ENCODE measurements at regions not wholly inside any gene's neighbourhood (a gene's known extent, or its start where the extent isn't known, plus 50 kb on each side); places are given as distances from the start of the nearest gene placed in this dataset.

DNA sequence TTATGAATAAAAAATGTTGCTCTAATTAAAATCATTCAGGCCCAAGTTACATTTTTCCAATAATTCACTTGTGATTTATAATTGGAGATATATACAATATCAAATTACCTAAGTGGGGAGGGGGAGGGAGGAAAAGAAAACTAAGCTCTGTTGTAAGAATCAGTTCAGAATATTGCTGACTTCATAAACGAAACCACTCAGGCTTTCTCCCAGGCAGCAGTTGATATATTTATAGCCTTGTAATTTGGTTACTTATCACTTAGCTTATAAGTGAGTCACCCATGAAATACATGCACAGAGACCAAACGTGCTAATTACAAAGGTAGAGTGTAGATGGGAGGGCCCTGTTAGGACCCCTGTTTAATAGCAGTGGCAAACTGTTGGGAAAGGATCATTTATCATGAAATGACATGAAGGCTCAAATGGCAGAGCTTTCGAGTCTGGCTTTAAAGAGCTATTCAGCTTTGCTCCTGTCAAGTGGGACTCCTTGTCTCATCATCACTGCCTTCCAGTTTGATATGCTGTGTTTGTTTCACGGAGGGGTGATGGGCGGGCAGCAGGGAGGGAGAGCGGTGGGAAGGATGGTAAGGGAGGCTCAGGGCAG, 105.6 kb upstream of the PGRMC2 start:
- no peak overlapping the region for H3K27ac ChIP-seq
- no peak for TF ChIP-seq ZFX (IDR thresholded peaks at IDR 0.05)
- TF ChIP-seq, protein P1, sequence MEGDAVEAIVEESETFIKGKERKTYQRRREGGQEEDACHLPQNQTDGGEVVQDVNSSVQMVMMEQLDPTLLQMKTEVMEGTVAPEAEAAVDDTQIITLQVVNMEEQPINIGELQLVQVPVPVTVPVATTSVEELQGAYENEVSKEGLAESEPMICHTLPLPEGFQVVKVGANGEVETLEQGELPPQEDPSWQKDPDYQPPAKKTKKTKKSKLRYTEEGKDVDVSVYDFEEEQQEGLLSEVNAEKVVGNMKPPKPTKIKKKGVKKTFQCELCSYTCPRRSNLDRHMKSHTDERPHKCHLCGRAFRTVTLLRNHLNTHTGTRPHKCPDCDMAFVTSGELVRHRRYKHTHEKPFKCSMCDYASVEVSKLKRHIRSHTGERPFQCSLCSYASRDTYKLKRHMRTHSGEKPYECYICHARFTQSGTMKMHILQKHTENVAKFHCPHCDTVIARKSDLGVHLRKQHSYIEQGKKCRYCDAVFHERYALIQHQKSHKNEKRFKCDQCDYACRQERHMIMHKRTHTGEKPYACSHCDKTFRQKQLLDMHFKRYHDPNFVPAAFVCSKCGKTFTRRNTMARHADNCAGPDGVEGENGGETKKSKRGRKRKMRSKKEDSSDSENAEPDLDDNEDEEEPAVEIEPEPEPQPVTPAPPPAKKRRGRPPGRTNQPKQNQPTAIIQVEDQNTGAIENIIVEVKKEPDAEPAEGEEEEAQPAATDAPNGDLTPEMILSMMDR (conservative IDR thresholded peaks at IDR 0.05) = no peak

DNA sequence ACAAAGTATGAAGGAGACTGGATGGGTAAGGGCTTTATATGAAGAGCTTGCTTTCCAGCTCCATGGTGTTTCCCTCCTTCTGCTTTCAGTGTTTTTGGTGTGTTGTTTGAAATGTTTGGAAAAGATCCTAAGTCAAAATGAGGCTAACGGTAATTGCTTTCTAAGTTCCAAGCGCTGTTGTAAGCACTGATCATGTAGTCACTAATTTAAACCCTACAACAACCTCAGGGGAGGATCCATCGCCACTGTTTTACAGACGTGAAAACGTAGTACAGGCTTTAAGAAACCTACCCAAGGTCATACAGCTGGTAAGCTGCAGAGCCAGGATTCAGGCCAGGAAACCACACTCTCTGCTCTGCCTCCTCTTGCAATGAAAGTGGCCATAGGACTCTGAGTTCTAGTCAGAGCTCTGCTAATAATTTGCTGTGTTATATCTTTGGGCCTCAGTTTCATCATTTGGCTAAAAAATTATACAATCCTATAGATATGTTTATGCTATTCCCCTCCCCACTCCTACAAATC, 102.9 kb upstream of the PGRMC2 start:
- TF ChIP-seq ZFX (IDR thresholded peaks at IDR 0.05) = no peak
- TF ChIP-seq, protein P1 (conservative IDR thresholded peaks at IDR 0.05) = no peak
- H3K27ac ChIP-seq = no peak overlapping the region

DNA sequence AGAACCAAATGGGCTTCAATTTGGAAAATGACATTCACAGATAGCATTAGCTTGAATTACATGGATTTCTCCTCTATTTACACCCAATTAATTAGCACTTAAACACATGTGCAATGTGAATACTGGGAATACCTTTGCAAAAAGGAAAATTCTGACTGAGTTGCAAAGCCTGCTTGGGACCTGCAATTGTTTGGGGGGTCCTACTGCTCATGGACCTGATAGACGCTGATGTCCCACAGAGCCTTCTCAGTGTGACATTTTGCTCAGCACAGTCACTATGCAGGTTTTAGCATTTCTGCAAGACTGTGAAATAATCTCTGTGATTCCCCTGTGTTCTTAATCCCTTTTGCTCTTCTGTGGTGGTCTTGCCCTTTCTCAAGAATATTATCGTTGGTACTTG, 101.2 kb upstream of the PGRMC2 start:
- TF ChIP-seq, protein P1 (conservative IDR thresholded peaks at IDR 0.05) = no peak
- TF ChIP-seq ZFX (IDR thresholded peaks at IDR 0.05) = no peak
- no peak overlapping the region for H3K27ac ChIP-seq

DNA sequence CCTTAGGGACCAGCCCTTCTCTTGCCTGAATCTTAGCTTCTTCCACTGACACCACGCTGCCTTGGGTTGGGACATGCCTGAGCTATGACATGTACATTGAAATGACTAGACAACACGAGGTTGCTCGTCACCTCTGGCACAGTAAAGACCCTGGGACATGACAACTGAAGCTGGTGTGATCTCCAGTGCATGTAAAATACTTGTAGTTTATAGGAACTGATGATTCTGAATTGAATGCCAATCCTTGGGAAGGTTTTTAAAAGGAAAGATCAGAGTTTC, 100.7 kb upstream of the PGRMC2 start:
- H3K27ac ChIP-seq = peak overlapping the region; percentile 81; the same call in 1 of the 2 replicates
- TF ChIP-seq ZFX (IDR thresholded peaks at IDR 0.05) = no peak
- TF ChIP-seq, protein P1 (conservative IDR thresholded peaks at IDR 0.05) = no peak

DNA sequence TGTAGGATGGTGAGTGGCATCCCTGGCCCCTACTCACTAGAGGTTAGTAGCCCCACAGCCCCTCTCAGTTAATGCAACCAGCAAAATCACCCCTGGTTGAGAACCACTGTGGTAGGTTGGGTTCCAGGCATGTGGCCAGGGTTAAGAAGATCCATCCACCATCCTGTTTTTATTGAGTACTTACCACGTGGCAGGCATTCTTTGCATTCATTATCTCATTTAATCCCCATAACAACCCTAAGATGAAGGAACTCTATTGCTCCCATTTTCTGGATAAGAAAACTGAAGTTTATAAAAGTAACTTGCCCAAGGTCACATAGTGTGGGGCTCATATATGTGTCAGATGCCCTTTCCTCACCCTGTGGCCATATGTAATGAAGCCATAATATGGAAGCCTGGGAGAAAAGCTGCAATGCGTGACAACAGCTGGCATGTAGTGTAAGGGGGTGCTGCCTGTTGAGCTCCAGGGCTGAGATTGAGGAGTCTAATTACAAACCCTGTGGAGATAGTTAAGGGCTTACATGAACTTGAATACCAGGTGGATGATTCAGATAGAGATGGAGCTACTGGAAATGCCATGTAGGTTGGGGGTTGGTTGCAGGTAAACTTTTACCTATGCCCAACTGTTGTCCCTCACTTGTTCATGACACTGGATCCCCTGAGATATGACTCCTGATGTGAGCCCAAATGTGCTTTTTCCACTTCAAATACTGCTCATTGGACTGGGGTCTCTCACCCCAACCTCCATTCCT, 100.2 kb upstream of the PGRMC2 start:
- TF ChIP-seq ZFX (IDR thresholded peaks at IDR 0.05) = no peak
- TF ChIP-seq, protein P1 (conservative IDR thresholded peaks at IDR 0.05) = no peak

DNA sequence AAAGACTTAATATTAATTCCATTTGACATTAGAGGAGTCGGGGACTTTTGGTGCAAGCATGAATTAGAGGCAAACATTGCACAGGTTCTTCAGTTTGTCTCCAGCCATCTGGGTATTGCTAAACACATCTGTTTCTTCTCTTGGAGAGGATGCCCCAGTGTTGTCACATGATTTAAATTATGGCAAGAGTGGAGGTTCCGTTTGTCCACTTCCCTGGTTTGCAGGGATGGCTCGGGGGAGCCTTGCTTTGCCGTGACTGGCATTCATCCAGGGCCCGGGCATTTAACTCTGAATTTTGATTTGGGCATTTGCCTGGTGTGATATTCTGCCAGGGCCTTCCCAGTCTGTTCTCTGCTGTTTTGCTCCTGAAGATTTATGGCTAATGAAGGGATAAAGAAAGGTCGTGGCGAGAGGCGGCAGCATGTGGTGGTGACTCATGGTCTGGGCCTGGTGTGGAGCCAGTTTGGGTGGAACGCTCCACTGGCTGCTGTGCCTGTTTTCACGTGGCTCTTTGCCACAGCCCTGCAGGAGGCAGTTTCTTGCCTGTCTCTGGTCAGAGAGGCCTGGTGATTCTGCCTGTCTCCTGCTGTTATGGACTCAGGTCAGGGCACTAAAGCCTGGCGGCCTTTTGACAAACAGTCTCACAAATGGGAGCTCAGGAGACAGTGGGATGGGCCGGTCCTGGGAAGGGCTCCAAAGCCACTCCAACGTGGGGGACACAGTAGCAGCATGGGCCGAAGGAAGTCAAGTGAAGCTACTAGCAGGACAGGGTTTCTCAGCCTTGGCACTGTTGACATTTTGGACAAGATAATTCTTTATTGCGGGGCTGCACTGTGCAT, 99.4 kb upstream of the PGRMC2 start:
- peak overlapping the region; percentile 81 for H3K27ac ChIP-seq
- peak; percentile 29; the same call in 1 of the 2 replicates for TF ChIP-seq ZFX (IDR thresholded peaks at IDR 0.05)
- TF ChIP-seq, protein P1 (conservative IDR thresholded peaks at IDR 0.05) = no peak

More for the DNA sequence above, 100.2 kb upstream of the PGRMC2 start:
- peak overlapping the region; percentile 81 for H3K27ac ChIP-seq
